GM12874 (cell line): ENCODE measurements at regions not wholly inside any gene's neighbourhood (a gene's known extent, or its start where the extent isn't known, plus 50 kb on each side); places are given as distances from the start of the nearest gene placed in this dataset.

Experiments used
- CTCF ChIP-seq: IDR thresholded peaks from 2 replicates; pipeline ENCODE4 v1.5.1; 2011; ENCODE audit warnings: low read depth, mild to moderate bottlenecking, control low read depth, low read length, moderate library complexity; ENCODE audit not compliant: insufficient read depth

- TF ChIP-seq CTCF = no peak
Observed at GRCh38 chr11:109957601-109958000, 135.6 kb upstream of the ZC3H12C start.

- TF ChIP-seq CTCF = no peak
Observed at GRCh38 chr11:109958131-109958820, 134.9 kb upstream of the ZC3H12C start.

- TF ChIP-seq CTCF = no peak
Observed at GRCh38 chr11:109958821-109959166, 134.4 kb upstream of the ZC3H12C start.

GRCh38 chr11:109960831-109961230 lies 132.4 kb upstream of the ZC3H12C start:
- no peak for TF ChIP-seq CTCF

- TF ChIP-seq CTCF = no peak
Observed at GRCh38 chr11:109961261-109961660, 131.9 kb upstream of the ZC3H12C start.

GRCh38 chr11:109963101-109963500 lies 130.1 kb upstream of the ZC3H12C start:
- TF ChIP-seq CTCF = no peak

GRCh38 chr11:109964487-109964886 lies 128.7 kb upstream of the ZC3H12C start:
- TF ChIP-seq CTCF = no peak
